Osteocyte (in vitro differentiated cells): ENCODE measurements at regions not wholly inside any gene's neighbourhood (a gene's known extent, or its start where the extent isn't known, plus 50 kb on each side); places are given as distances from the start of the nearest gene placed in this dataset.

Experiments
- DNase-seq: peaks from one replicate; pipeline ENCODE4 v3.0.0; 2021; ENCODE audit warnings: mixed read lengths; ENCODE audit not compliant: unreplicated experiment; ENCODE audit errors: extremely low spot score
- H3K27ac Mint-ChIP-seq: one replicate; pipeline ENCODE4 v1.8.0; 2021; ENCODE audit warnings: mild to moderate bottlenecking, mixed read lengths; ENCODE audit not compliant: unreplicated experiment
- H3K27me3 Mint-ChIP-seq: one replicate; pipeline ENCODE4 v1.8.0; 2021; ENCODE audit warnings: mixed read lengths; ENCODE audit not compliant: unreplicated experiment
- H3K36me3 Mint-ChIP-seq: one replicate; pipeline ENCODE4 v1.8.0; 2021; ENCODE audit warnings: mixed read lengths; ENCODE audit not compliant: unreplicated experiment
- H3K4me1 Mint-ChIP-seq: one replicate; pipeline ENCODE4 v1.8.0; 2021; ENCODE audit warnings: mixed read lengths; ENCODE audit not compliant: unreplicated experiment
- H3K4me3 Mint-ChIP-seq: one replicate; pipeline ENCODE4 v1.8.0; 2021; ENCODE audit warnings: mild to moderate bottlenecking, moderate library complexity, mixed read lengths; ENCODE audit not compliant: unreplicated experiment
- H3K9me3 Mint-ChIP-seq: one replicate; pipeline ENCODE4 v1.8.0; 2021; ENCODE audit warnings: mixed read lengths; ENCODE audit not compliant: unreplicated experiment
- TF ChIP-seq, protein P1 (sequence below): fragments of 200-600 bp; sonication (generic); IDR thresholded peaks from 2 replicates; pipeline ENCODE4 v1.5.0; 2021; ENCODE audit warnings: antibody characterized with exemption, mild to moderate bottlenecking, moderate library complexity

DNA sequence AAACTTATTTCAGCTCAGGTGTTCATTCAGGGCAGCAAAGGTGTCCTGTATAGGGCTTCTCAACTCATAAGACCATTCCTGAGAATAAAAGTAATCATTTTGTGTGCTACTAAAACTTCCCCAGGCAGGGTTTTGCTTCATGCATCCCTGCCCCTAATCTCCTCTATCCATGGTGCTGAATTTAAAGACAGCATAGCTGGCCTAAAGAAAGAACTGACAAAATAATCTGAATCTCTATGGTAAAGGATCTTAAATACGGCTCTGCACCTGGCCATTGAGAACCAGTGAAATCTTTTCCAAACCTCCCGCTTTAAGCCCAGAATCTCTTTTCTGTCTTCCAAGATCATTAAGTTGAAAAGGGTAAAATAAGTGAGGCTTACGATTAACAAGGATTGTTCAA, 292.1 kb upstream of the KLHL29 start:
- H3K4me1 Mint-ChIP-seq, result no peaks in the 10 kb centered on the region
- H3K4me3 Mint-ChIP-seq, result no peak overlapping the region
- TF ChIP-seq, protein P1, sequence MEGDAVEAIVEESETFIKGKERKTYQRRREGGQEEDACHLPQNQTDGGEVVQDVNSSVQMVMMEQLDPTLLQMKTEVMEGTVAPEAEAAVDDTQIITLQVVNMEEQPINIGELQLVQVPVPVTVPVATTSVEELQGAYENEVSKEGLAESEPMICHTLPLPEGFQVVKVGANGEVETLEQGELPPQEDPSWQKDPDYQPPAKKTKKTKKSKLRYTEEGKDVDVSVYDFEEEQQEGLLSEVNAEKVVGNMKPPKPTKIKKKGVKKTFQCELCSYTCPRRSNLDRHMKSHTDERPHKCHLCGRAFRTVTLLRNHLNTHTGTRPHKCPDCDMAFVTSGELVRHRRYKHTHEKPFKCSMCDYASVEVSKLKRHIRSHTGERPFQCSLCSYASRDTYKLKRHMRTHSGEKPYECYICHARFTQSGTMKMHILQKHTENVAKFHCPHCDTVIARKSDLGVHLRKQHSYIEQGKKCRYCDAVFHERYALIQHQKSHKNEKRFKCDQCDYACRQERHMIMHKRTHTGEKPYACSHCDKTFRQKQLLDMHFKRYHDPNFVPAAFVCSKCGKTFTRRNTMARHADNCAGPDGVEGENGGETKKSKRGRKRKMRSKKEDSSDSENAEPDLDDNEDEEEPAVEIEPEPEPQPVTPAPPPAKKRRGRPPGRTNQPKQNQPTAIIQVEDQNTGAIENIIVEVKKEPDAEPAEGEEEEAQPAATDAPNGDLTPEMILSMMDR, result no peak
- no peak for DNase-seq
- H3K27me3 Mint-ChIP-seq, result no peaks in the 10 kb centered on the region
- H3K27ac Mint-ChIP-seq, result no peak overlapping the region
- peaks cover 30% of the 10 kb centered on the region for H3K9me3 Mint-ChIP-seq
- H3K36me3 Mint-ChIP-seq, result no peaks in the 10 kb centered on the region

DNA sequence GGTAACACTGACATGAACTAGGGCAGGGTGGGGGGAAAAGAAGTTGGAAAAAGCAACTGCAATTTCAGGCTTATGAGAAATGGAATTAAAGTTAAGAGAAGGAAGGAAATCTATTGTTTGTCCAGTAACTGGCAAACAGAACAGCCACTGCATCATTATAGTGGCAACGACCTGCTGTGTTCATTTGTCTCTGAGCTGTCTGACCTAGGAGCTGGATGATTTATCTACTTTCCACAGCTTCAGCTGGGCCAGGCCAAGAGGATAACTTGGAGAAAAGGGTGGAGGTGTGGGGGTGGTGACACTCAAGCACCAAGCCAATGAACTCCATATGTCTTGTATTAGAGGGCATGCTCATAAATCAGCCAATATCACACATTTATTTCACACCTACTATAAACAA, 291.5 kb upstream of the KLHL29 start:
- H3K27me3 Mint-ChIP-seq, result no peaks in the 10 kb centered on the region
- H3K4me3 Mint-ChIP-seq, result no peak overlapping the region
- DNase-seq, result no peak
- H3K4me1 Mint-ChIP-seq, result no peaks in the 10 kb centered on the region
- H3K9me3 Mint-ChIP-seq, result peaks cover 30% of the 10 kb centered on the region
- H3K36me3 Mint-ChIP-seq, result no peaks in the 10 kb centered on the region
- H3K27ac Mint-ChIP-seq, result no peak overlapping the region
- TF ChIP-seq, protein P1, result no peak

DNA sequence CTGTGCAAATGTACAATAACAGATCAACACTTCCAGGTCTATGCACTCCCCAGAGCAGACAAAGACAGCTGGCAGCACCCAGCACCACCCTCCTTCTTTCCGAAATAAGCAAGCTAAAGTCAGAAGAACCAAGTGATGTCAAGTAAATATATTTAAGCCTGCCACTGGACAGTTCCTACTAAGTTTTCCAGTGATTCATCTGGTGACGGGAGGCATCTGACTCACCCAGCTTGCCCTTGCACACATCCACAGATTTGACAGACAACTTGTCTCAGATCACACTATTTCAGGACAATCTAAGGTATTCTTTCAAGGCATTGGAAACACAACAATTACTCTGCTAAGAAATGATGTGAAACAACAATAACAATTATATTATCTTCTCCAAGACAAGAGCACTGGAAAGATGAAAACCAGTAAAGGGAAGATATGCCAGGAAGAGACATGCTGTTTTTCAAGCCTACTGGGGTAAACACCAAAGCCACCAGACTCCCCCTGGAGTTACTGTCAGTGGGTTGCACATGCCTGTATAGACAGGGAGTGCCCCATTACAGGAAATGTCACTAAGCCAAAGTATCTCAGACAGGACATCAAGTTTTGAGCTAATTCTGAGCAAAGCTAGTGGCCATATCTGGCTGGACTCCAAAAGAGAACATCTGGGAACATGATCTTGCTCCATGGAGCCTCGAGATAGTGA, 287.9 kb upstream of the KLHL29 start:
- no peak overlapping the region for H3K4me3 Mint-ChIP-seq
- H3K27ac Mint-ChIP-seq, result no peak overlapping the region
- TF ChIP-seq, protein P1, result no peak
- peaks cover 21% of the 10 kb centered on the region for H3K9me3 Mint-ChIP-seq
- H3K4me1 Mint-ChIP-seq, result no peaks in the 10 kb centered on the region
- no peak for DNase-seq
- H3K27me3 Mint-ChIP-seq, result no peaks in the 10 kb centered on the region
- H3K36me3 Mint-ChIP-seq, result no peaks in the 10 kb centered on the region

DNA sequence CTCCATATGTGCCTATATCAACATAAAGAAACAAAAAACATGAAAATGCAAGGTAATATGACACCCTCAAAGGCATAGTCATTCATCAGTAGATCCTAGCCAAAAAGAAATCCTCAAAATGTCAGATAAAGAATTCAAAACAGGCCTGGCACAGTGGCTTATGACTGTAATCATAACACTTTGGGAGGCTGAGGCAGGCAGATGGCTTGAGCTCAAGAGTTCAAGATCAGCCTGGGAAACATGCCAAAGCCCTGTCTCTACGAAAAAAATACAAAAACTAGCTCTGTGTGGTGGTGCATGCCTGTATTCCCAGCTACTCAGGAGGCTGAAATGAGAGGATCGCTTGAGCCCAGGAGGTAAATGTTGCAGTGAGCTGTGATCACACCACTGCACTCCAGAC, 284.6 kb upstream of the KLHL29 start:
- no peaks in the 10 kb centered on the region for H3K36me3 Mint-ChIP-seq
- no peak overlapping the region for H3K4me3 Mint-ChIP-seq
- H3K27ac Mint-ChIP-seq, result no peak overlapping the region
- H3K9me3 Mint-ChIP-seq, result peaks cover 13% of the 10 kb centered on the region
- TF ChIP-seq, protein P1, result no peak
- no peak for DNase-seq
- H3K4me1 Mint-ChIP-seq, result no peaks in the 10 kb centered on the region
- no peaks in the 10 kb centered on the region for H3K27me3 Mint-ChIP-seq

DNA sequence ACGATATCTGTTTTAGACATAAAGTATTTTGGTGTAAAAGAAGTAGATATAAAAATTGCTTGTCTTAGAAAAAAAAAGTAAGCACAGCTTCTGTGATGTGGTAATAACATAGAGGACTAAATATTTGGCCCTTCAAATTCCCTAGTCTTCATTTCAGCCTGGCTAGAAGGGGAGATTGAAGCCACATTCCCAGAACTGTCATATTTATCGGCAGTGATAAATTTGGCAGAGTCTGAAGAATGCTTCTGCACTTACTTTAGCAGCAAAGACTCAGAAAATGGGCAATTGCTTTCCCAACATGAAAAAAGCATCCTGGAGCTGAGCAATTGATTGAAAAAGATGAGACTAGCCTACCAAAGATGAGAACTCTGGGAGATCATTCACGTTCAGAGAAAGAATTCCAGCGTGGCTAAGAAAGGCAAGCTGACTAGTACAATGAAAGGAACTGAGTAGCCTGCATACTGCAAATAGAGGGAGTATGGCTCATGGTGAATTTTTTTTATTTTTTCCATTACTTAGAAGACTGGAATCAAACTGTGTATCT, 278.7 kb upstream of the KLHL29 start:
- no peak overlapping the region for H3K4me3 Mint-ChIP-seq
- no peaks in the 10 kb centered on the region for H3K36me3 Mint-ChIP-seq
- H3K27me3 Mint-ChIP-seq, result no peaks in the 10 kb centered on the region
- TF ChIP-seq, protein P1, result no peak
- H3K9me3 Mint-ChIP-seq, result peaks cover 16% of the 10 kb centered on the region
- DNase-seq, result no peak
- no peaks in the 10 kb centered on the region for H3K4me1 Mint-ChIP-seq
- H3K27ac Mint-ChIP-seq, result no peak overlapping the region
